ENCODE measurements at regions not wholly inside any gene's neighbourhood (a gene's known extent, or its start where the extent isn't known, plus 50 kb on each side); places are given as distances from the start of the nearest gene placed in this dataset.

DNA sequence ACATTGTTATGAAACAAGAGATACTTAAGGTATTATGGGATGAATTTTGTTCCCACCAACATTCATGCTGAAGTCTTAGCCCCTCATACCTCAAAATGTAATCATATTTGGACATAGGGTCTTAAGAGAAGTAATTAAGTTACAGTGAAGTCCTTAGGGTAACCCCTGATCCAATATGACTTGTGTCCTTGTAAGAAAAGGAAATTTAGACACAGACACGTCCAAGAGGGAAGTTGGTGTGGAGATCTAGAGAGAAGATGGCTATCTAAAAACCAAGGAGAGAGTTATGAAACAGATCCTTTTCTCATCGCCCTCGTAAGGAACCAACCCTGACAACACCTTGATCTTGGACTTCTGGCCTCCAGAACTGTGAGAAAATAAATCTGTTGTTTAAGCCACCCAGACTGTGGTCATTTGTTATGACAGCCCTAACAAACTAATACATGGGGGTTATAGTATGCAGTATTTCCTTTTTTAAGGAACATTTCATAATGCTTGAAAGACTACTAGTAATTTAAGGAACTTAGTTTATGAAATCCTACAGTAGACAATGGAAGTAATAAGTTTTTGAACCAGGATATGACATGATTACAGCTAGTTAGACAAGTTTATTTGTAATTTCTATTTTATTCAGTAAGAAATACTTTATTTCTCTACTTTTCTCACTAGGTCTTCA lies 875.5 kb upstream of the ADGRL2 start:
- TF ChIP-seq, protein P1, sequence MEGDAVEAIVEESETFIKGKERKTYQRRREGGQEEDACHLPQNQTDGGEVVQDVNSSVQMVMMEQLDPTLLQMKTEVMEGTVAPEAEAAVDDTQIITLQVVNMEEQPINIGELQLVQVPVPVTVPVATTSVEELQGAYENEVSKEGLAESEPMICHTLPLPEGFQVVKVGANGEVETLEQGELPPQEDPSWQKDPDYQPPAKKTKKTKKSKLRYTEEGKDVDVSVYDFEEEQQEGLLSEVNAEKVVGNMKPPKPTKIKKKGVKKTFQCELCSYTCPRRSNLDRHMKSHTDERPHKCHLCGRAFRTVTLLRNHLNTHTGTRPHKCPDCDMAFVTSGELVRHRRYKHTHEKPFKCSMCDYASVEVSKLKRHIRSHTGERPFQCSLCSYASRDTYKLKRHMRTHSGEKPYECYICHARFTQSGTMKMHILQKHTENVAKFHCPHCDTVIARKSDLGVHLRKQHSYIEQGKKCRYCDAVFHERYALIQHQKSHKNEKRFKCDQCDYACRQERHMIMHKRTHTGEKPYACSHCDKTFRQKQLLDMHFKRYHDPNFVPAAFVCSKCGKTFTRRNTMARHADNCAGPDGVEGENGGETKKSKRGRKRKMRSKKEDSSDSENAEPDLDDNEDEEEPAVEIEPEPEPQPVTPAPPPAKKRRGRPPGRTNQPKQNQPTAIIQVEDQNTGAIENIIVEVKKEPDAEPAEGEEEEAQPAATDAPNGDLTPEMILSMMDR (IDR thresholded peaks at IDR 0.05): no peak
- no peak for TF ChIP-seq POLR2A (IDR thresholded peaks at IDR 0.05)
